H1 (cell line): ENCODE measurements at regions not wholly inside any gene's neighbourhood (a gene's known extent, or its start where the extent isn't known, plus 50 kb on each side); places are given as distances from the start of the nearest gene placed in this dataset.

ENCODE experiments used
- CTCF ChIA-PET: fragments of 300-600 bp; sonication (Branson Sonifier 250); formaldehyde crosslinking; loops from one replicate; lab custom pipeline; 2021; ENCODE audit not compliant: partially characterized antibody; lab: Charles Lee
- POLR2A ChIA-PET: fragments of 300-600 bp; sonication (Branson Sonifier 250); formaldehyde crosslinking; loops from one replicate; lab custom pipeline; 2021; ENCODE audit warnings: inconsistent platforms; ENCODE audit not compliant: partially characterized antibody; lab: Charles Lee
- DNase-seq, 2 experiments: peaks; one replicate each; pipeline versions ENCODE4 v3.0.0 to v3.0.0-alpha.2; 2010 to 2022; ENCODE audit warnings: low spot score in 2 of 2, low read depth in 1 of 2, mixed read lengths in 1 of 2
- FAIRE-seq: peaks from 2 replicates; lab custom pipeline; 2011; peaks lifted over from hg19 to GRCh38; lab: Jason Lieb, UNC
- H2AFZ ChIP-seq: 2 replicates; pipeline ENCODE4 v1.8.1; 2012; ENCODE audit warnings: low read length, inconsistent platforms
- H2AK5ac ChIP-seq: 2 replicates; pipeline ENCODE4 v1.6.1; 2013; ENCODE audit warnings: low read depth, low read length
- H2BK120ac ChIP-seq: replicated peaks from 2 replicates; pipeline ENCODE3; 2013; ENCODE audit warnings: low read depth, low read length, inconsistent platforms
- H2BK12ac ChIP-seq: 2 replicates; pipeline ENCODE4 v1.6.1; 2013; ENCODE audit warnings: low read depth, low read length
- H2BK15ac ChIP-seq: 2 replicates; pipeline ENCODE4 v1.6.1; 2013; ENCODE audit warnings: low read length
- H2BK20ac ChIP-seq: 2 replicates; pipeline ENCODE4 v1.6.1; 2013; ENCODE audit warnings: low read length
- H2BK5ac ChIP-seq: 2 replicates; pipeline ENCODE4 v1.6.1; 2013; ENCODE audit warnings: low read depth, low read length
- H3K14ac ChIP-seq: 2 replicates; pipeline ENCODE4 v1.6.1; 2013; ENCODE audit warnings: inconsistent platforms; ENCODE audit not compliant: insufficient read length
- H3K18ac ChIP-seq: 2 replicates; pipeline ENCODE4 v1.6.1; 2013; ENCODE audit warnings: low read length; ENCODE audit errors: extremely low read depth
- H3K23ac ChIP-seq: 2 replicates; pipeline ENCODE4 v1.6.1; 2013; ENCODE audit warnings: inconsistent platforms; ENCODE audit not compliant: insufficient read length
- H3K23me2 ChIP-seq: 2 replicates; pipeline ENCODE4 v1.6.1; 2013; ENCODE audit warnings: low read depth, low read length
- H3K27ac ChIP-seq: 2 replicates; pipeline ENCODE4 v1.6.1; 2011; ENCODE audit warnings: low read depth, low read length, inconsistent platforms
- H3K27me3 ChIP-seq, 4 experiments: replicated peaks in 1 of 4; 1 replicate in 1 of 4; 2 replicates in 3 of 4; pipeline versions ENCODE4 v1.6.1 to v1.8.1; 2011 to 2013; ENCODE audit warnings: low read length in 3 of 4, mild to moderate bottlenecking in 3 of 4, inconsistent platforms in 2 of 4, mixed read lengths in 2 of 4, moderate library complexity in 1 of 4; ENCODE audit not compliant: control insufficient read depth in 3 of 4, insufficient read depth in 3 of 4; ENCODE audit errors: extremely low read depth in 1 of 4
- H3K36me3 ChIP-seq, 4 experiments: 2 replicates each; pipeline versions ENCODE4 v1.6.1 to v1.8.1; 2011 to 2013; ENCODE audit warnings: mild to moderate bottlenecking in 4 of 4, low read length in 3 of 4, moderate library complexity in 2 of 4, control low read depth in 1 of 4, inconsistent platforms in 1 of 4; ENCODE audit not compliant: insufficient read depth in 4 of 4, control insufficient read depth in 2 of 4
- H3K4ac ChIP-seq: replicated peaks from 2 replicates; pipeline ENCODE3; 2013; ENCODE audit warnings: low read length, low read depth, mixed read lengths, inconsistent platforms; ENCODE audit not compliant: insufficient read length
- H3K4me1 ChIP-seq, 4 experiments: replicated peaks in 1 of 4; 1 replicate in 1 of 4; 2 replicates in 3 of 4; pipeline versions ENCODE4 v1.6.1 to v1.8.1; 2011 to 2013; ENCODE audit warnings: low read length in 3 of 4, inconsistent platforms in 2 of 4, mixed read lengths in 1 of 4; ENCODE audit not compliant: insufficient read depth in 4 of 4, control insufficient read depth in 3 of 4
- H3K4me2 ChIP-seq, 2 experiments: 2 replicates each; pipeline versions ENCODE4 v1.6.1 to v1.8.1; 2011 to 2013; ENCODE audit warnings: low read depth in 2 of 2, low read length in 2 of 2, control low read depth in 1 of 2, inconsistent platforms in 1 of 2, mild to moderate bottlenecking in 1 of 2; ENCODE audit not compliant: insufficient read depth in 1 of 2
- H3K4me3 ChIP-seq, 4 experiments: fragments of 200-600, 300-600 bp in 1 of 4; sonication (generic), shearing (Covaris generic), sonication (Bioruptor Twin) in 1 of 4; 2 replicates each; pipeline versions ENCODE4 v1.5.1 to v1.8.1; 2011 to 2016; ENCODE audit warnings: low read length in 4 of 4, low read depth in 3 of 4, control low read depth in 2 of 4, inconsistent platforms in 2 of 4, mild to moderate bottlenecking in 2 of 4, mixed read lengths in 1 of 4, moderate library complexity in 1 of 4; ENCODE audit not compliant: insufficient read depth in 2 of 4; ENCODE audit errors: extremely low read depth in 1 of 4
- H3K56ac ChIP-seq: replicated peaks from 2 replicates; pipeline ENCODE3; 2013; ENCODE audit warnings: low read depth, mild to moderate bottlenecking, mixed read lengths, low read length, inconsistent platforms; ENCODE audit not compliant: insufficient read length
- H3K79me1 ChIP-seq: 2 replicates; pipeline ENCODE4 v1.6.1; 2013; ENCODE audit warnings: low read depth, low read length, control low read depth
- H3K79me2 ChIP-seq, 2 experiments: 2 replicates each; pipeline versions ENCODE4 v1.6.1 to v1.8.1; 2012 to 2013; ENCODE audit warnings: low read length in 2 of 2, mild to moderate bottlenecking in 2 of 2, inconsistent platforms in 1 of 2; ENCODE audit not compliant: insufficient read depth in 2 of 2, control insufficient read depth in 1 of 2
- H3K9ac ChIP-seq, 4 experiments: replicated peaks in 1 of 4; 1 replicate in 1 of 4; 2 replicates in 3 of 4; pipeline versions ENCODE4 v1.6.1 to v1.8.1; 2011 to 2013; ENCODE audit warnings: low read depth in 3 of 4, low read length in 3 of 4, control low read depth in 2 of 4, mild to moderate bottlenecking in 2 of 4, moderate library complexity in 2 of 4, inconsistent platforms in 1 of 4; ENCODE audit errors: extremely low read depth in 1 of 4
- H3K9me3 ChIP-seq, 2 experiments: 2 replicates each; pipeline versions ENCODE4 v1.6.1 to v1.8.1; 2012 to 2013; ENCODE audit warnings: mild to moderate bottlenecking in 2 of 2, moderate library complexity in 2 of 2, control low read depth in 1 of 2, inconsistent platforms in 1 of 2, low read depth in 1 of 2, low read length in 1 of 2, mixed read lengths in 1 of 2; ENCODE audit not compliant: insufficient read depth in 2 of 2
- H4K20me1 ChIP-seq, 2 experiments: replicated peaks in 1 of 2; 2 replicates each; pipeline versions ENCODE3 to v1.8.1; 2011 to 2013; ENCODE audit warnings: inconsistent platforms in 2 of 2, low read length in 2 of 2, mild to moderate bottlenecking in 1 of 2; ENCODE audit not compliant: insufficient read depth in 2 of 2, control insufficient read depth in 1 of 2
- H4K5ac ChIP-seq: 2 replicates; pipeline ENCODE4 v1.6.1; 2013; ENCODE audit warnings: low read length, low read depth, mixed read lengths, inconsistent platforms; ENCODE audit not compliant: insufficient read length
- H4K8ac ChIP-seq: 2 replicates; pipeline ENCODE4 v1.8.0; 2013; ENCODE audit warnings: mild to moderate bottlenecking, moderate library complexity, low read length, inconsistent platforms; ENCODE audit not compliant: insufficient read depth; ENCODE audit errors: extremely low read depth
- H4K91ac ChIP-seq: replicated peaks from 2 replicates; pipeline ENCODE3; 2013; ENCODE audit warnings: low read length, mixed read lengths, inconsistent platforms; ENCODE audit not compliant: insufficient read length
- GABPA ChIP-seq: IDR thresholded peaks from 2 replicates; pipeline ENCODE4 v1.6.1; 2011; ENCODE audit warnings: mild to moderate bottlenecking, low read length, moderate library complexity, borderline replicate concordance; ENCODE audit not compliant: insufficient read depth
- JUND ChIP-seq: IDR thresholded peaks from 2 replicates; pipeline ENCODE4 v1.6.1; 2011; ENCODE audit warnings: mild to moderate bottlenecking, improper control_type of control experiment, low read length
- RBBP5 ChIP-seq: IDR thresholded peaks from 2 replicates; pipeline ENCODE4 v1.7.1; 2012; ENCODE audit warnings: low read depth, mild to moderate bottlenecking, inconsistent platforms, low read length, moderate library complexity, borderline replicate concordance
- SP2 ChIP-seq: IDR thresholded peaks from 2 replicates; pipeline ENCODE4 v1.6.1; 2012; ENCODE audit warnings: mild to moderate bottlenecking, low read length, inconsistent platforms
- SUZ12 ChIP-seq: fragments of 200-600 bp; sonication (generic); IDR thresholded peaks from 2 replicates; pipeline ENCODE4 v1.6.1; 2012; ENCODE audit warnings: mild to moderate bottlenecking, inconsistent platforms, low read length, moderate library complexity, mixed read lengths
- WGBS, 2 experiments: shearing (Covaris generic) in 1 of 2; methylation state at CpG; one replicate each; pipeline versions ENCODE4 v1.1.6 to v1.1.7; 2013 to 2015; ENCODE audit warnings: low lambda C conversion rate in 2 of 2, mixed read lengths in 2 of 2, inconsistent platforms in 1 of 2, low coverage in 1 of 2, missing lambda C conversion rate in 1 of 2; ENCODE audit not compliant: insufficient replicate concordance in 2 of 2, insufficient coverage in 1 of 2, insufficient read length in 1 of 2; ENCODE audit errors: extremely low coverage in 1 of 2, missing lambda C conversion rate in 1 of 2; 5-methylcytosine and 5-hydroxymethylcytosine counted together

GRCh38 chr22:48510599-48510998 is 1317.1 kb downstream of the BRD1 start:
- no peak for TF ChIP-seq SP2
- TF ChIP-seq GABPA: no peak
- no peak for TF ChIP-seq SUZ12
- no peak for TF ChIP-seq RBBP5
- TF ChIP-seq JUND: no peak
- H4K5ac ChIP-seq: no peak overlapping the region
- H2BK15ac ChIP-seq: no peak overlapping the region
- H3K27ac ChIP-seq: no peak overlapping the region
- ChIA-PET CTCF (interaction anchor here (0.6 to 0.7 kb wide), 2 partner anchors 131 to 267 kb away, joined by 3 read pairs; no protein-coding TSS in a partner anchor), POLR2A (no interaction called here)
- no peak overlapping the region for H3K4me3 ChIP-seq
- no peak overlapping the region for H2AFZ ChIP-seq
- FAIRE-seq (no peak), DNase-seq (no peak)
- no peak overlapping the region for H3K4ac ChIP-seq
- H4K91ac ChIP-seq: no peak overlapping the region
- H3K79me2 ChIP-seq: peaks cover 0 to 32% of the 10 kb centered on the region in 2 experiments; a peak in 2 of 4 replicates
- H4K8ac ChIP-seq: no peak overlapping the region
- peaks cover 0 to 10% (median 5%) of the 10 kb centered on the region in 4 experiments; a peak in 4 of 7 replicates for H3K4me1 ChIP-seq
- no peaks in the 10 kb centered on the region for H3K36me3 ChIP-seq
- no peak overlapping the region for H2AK5ac ChIP-seq
- no peak overlapping the region for H2BK20ac ChIP-seq
- no peaks in the 10 kb centered on the region for H3K9me3 ChIP-seq
- no peak overlapping the region for H3K18ac ChIP-seq
- H4K20me1 ChIP-seq: peaks cover 7 to 15% of the 10 kb centered on the region in 2 experiments
- 88% methylated on average over 2 of the region's 2 CpGs; no CpG with 5 or more reads in 1 of the 2 experiments for WGBS, 2 experiments
- H3K27me3 ChIP-seq: no peaks in the 10 kb centered on the region
- H3K56ac ChIP-seq: no peak overlapping the region
- H2BK5ac ChIP-seq: peak overlapping the region; percentile 71
- 0 out of 4 replicates have a peak overlapping the region, but pooled peaks of 1 of the 2 experiments have one; percentile 28 for H3K4me2 ChIP-seq
- H3K23ac ChIP-seq: no peak overlapping the region
- peaks cover 12% of the 10 kb centered on the region for H3K79me1 ChIP-seq
- no peak overlapping the region for H2BK120ac ChIP-seq
- H2BK12ac ChIP-seq: no peak overlapping the region
- no peak overlapping the region for H3K14ac ChIP-seq
- H3K9ac ChIP-seq: no peak overlapping the region
- H3K23me2 ChIP-seq: no peaks in the 10 kb centered on the region
